ENCODE measurements at regions not wholly inside any gene's neighbourhood (a gene's known extent, or its start where the extent isn't known, plus 50 kb on each side); places are given as distances from the start of the nearest gene placed in this dataset.

DNA sequence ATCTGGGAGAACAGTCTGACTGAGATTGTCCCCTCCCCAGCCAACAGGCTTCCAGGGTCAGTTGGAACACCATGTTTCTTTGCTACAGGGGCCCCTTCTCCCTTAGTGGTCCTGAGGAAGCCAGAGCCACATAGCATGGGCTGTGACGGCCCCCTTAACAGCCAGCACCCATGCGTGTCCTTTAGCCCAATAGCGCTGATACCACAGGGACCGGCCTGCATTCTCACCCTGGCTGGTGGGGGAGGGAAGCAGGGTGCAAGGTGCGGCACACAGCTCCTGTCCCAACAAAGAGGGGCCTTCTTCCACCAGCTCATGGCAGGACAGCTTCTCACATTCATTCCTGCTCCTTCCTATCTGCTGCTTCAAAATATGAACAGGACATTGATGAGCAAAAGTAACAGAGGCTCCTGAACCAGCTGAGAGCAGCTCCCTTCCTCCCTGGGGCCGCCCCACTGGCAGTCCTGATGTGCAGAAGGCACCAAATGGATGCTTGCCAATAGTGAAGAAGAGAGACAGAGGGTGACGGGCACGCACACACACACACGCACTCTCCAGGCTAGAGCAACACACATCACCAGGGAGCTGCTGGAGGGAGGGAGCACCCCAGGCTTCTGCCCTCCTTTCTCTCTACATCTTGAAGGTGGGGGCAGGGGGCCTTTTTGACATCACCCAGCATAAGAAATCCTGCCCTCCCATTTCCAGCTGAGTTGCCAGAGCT lies 99.4 kb downstream of the CRYAA start:
- Mint-ChIP-seq H3K36me3 (ENCODE audit: insufficient read depth) (peaks cover 4% of the 10 kb centered on the region), H3K4me1 (ENCODE audit: low read depth in 2 of 2) (no peaks in the 10 kb centered on the region), H3K27me3 (peaks cover 24 to 49% of the 10 kb centered on the region in 2 donors), H3K4me3 (no peak overlapping the region), H3K27ac (peak overlapping the region in 1 of 2 donors; percentile 8), H3K9me3 (no peaks in the 10 kb centered on the region)
- DNase-seq (no peak), ATAC-seq (replicated peaks) (no peak)

DNA sequence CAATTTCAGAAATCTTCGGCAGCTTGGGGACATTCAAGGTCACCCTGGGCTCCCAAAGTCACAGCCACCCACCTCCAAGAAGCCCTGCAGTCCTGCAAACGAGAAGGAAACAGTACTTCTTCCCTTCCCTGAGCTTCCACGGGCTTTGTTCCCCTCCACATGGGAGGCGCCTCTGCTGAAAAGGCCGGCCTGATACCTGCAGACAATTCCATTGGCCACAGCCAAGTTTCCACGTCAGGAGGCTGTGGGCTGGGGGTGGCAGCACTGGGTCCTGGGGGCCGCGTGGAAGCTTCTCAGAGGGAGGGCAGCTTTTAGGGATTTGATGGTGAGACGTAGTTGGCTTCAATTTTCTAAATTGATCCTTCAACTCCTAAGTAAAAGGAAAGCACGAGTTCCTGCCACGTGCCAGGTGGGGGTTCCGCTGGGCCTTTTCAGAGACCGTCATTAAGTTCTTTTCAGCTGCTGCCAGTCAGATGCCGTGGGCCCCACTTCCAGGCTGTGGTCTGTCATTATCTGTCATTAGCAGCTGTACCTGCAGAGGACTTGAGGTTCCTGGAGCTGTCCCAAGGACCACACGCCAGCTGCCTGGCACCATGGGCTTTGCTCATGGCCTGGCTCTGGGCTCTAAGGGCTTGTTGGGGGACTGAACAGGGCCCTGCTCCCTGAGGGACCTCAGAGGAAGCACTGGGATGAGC lies 98.7 kb downstream of the CRYAA start:
- no peaks in the 10 kb centered on the region for H3K36me3 Mint-ChIP-seq (ENCODE audit: insufficient read depth)
- H3K9me3 Mint-ChIP-seq, result no peaks in the 10 kb centered on the region
- no peaks in the 10 kb centered on the region for H3K4me1 Mint-ChIP-seq (ENCODE audit: low read depth in 2 of 2)
- no peak for DNase-seq
- no peak overlapping the region for H3K27ac Mint-ChIP-seq
- H3K4me3 Mint-ChIP-seq, result no peak overlapping the region
- H3K27me3 Mint-ChIP-seq, result peaks cover 22 to 42% of the 10 kb centered on the region in 2 donors
- ATAC-seq (replicated peaks), result no peak

DNA sequence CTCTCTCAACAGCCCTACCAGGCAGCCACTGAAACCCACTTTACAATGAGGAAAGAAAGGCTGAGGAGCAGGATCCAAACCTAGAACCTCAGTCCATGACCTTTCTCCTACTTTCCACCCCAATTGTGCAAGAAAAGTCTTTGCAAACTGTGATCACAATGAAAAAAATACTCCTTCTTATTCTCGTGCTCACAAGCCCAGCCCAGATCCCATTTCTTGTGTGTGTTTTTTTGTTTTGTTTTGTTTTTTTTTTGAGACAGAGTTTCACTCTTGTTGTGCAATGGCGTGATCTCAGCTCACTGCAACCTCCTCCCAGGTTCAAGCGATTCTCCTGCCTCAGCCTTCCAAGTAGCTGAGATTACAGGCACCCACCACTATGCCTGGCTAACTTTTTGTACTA lies 97.7 kb downstream of the CRYAA start:
- no peaks in the 10 kb centered on the region for H3K36me3 Mint-ChIP-seq (ENCODE audit: insufficient read depth)
- no peak for DNase-seq
- H3K4me1 Mint-ChIP-seq (ENCODE audit: low read depth in 2 of 2), result no peaks in the 10 kb centered on the region
- peaks cover 13 to 32% of the 10 kb centered on the region in 2 donors for H3K27me3 Mint-ChIP-seq
- H3K27ac Mint-ChIP-seq, result peak overlapping the region in 1 of 2 donors; percentile 49
- ATAC-seq (replicated peaks), result no peak
- no peak overlapping the region for H3K4me3 Mint-ChIP-seq
- no peaks in the 10 kb centered on the region for H3K9me3 Mint-ChIP-seq

DNA sequence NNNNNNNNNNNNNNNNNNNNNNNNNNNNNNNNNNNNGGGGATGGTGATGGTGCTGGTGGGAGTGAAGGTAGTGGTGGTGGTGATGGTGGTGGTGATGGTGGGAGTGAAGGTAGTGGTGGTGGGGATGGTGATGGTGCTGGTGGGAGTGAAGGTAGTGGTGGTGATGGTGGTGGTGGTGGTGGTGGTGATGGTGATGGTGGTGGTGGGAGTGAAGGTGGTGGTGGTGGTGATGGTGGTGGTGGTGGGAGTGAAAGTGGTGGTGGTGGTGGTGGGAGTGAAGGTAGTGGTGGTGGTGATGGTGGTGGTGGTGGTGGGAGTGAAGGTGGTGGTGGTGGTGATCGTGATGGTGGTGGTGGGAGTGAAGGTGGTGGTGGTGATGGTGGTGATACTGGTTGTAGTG lies 93.6 kb downstream of the CRYAA start:
- Mint-ChIP-seq H3K27me3 (no peaks in the 10 kb centered on the region), H3K36me3 (ENCODE audit: insufficient read depth) (no peaks in the 10 kb centered on the region), H3K4me1 (ENCODE audit: low read depth in 2 of 2) (no peaks in the 10 kb centered on the region), H3K4me3 (no peak overlapping the region), H3K27ac (no peak overlapping the region), H3K9me3 (no peaks in the 10 kb centered on the region)
- DNase-seq, result no peak
- ATAC-seq (replicated peaks), result peak; percentile 31
